Activated T-helper 1 cell treated with anti-CD3 and anti-CD28 coated beads, Interleukin-12 subunit alpha, Interleukin-12 subunit beta, Interleukin-2, Interleukin-4 antibody, amounts not matched to agents 30 ng/mL and 10 ng/mL and 1 ng/mL, durations not matched to agents 14 hours and 24 hours and 36 hours (primary cell): ENCODE measurements at regions not wholly inside any gene's neighbourhood (a gene's known extent, or its start where the extent isn't known, plus 50 kb on each side); places are given as distances from the start of the nearest gene placed in this dataset.
"Not testable (repeated sequence)": the region's sequence is repeated elsewhere in the genome, so short reads cannot be mapped to it uniquely, and the experiment has no call there.

ENCODE experiments used
- DNase-seq: peaks from one replicate; pipeline ENCODE4 v3.0.0; 2021; ENCODE audit warnings: low spot score
- H3K27ac Mint-ChIP-seq: one replicate; pipeline ENCODE4 v1.8.0; 2021; ENCODE audit warnings: mild to moderate bottlenecking, mixed read lengths
- H3K27me3 Mint-ChIP-seq: one replicate; pipeline ENCODE4 v1.8.0; 2022; ENCODE audit warnings: mild to moderate bottlenecking, moderate library complexity, mixed read lengths; ENCODE audit not compliant: insufficient read depth
- H3K36me3 Mint-ChIP-seq: one replicate; pipeline ENCODE4 v1.8.0; 2021; ENCODE audit warnings: low read depth, mixed read lengths
- H3K4me1 Mint-ChIP-seq: one replicate; pipeline ENCODE4 v1.8.0; 2021; ENCODE audit warnings: low read depth, mixed read lengths
- H3K4me3 Mint-ChIP-seq: one replicate; pipeline ENCODE4 v1.8.0; 2021; ENCODE audit warnings: mild to moderate bottlenecking, moderate library complexity, mixed read lengths
- H3K9me3 Mint-ChIP-seq: one replicate; pipeline ENCODE4 v1.8.0; 2021; ENCODE audit warnings: mixed read lengths
- intact Hi-C: fragments of 100-400 bp; cut with micrococcal nuclease; formaldehyde crosslinking; loops from one replicate; pipeline ENCODE4 v1.15.1; 2024

DNA sequence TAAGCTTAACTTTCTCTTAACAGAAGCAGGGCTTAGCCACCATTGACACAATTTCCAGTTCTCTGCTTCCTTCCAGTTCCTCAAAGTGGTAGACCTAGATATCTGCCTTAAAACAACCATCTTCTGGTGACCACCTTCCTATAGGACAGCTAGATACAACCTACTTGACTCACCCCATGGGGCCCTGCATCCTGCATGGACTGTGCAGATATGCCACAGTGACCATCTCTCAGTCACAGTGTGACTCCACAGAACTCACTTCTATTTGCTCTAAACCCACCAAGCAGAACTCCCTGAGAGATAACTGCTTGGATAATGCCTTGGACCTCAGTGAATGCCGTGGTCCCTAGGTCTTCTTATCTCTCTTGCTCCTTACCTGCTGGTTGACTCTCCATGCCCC, 621.6 kb downstream of the IQCM start:
- Mint-ChIP-seq H3K9me3 (no peaks in the 10 kb centered on the region), H3K27me3 (no peaks in the 10 kb centered on the region), H3K4me1 (no peaks in the 10 kb centered on the region), H3K27ac (no peak overlapping the region), H3K4me3 (no peak overlapping the region), H3K36me3 (no peaks in the 10 kb centered on the region)
- intact Hi-C loops, result no loop called here
- DNase-seq, result no peak

DNA sequence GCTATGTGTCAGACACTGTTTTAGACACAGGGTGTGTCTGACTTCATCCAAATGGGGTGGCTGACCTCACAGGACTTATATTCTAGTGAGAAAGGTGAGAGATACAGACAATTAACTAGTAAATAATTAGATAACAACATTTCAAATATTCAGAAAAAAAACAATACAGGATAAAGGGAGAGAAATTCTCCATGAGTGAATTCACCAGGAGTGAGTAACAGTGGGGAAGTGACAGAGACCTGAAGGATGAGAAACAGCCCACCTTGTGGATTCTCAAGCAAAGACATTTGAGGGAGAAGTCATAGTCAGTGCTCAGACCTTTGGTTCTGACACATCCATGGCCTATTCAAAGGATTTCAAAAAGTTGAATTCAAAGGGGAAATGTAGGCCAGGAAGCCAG, 627.9 kb downstream of the IQCM start:
- intact Hi-C loops, result no loop called here
- no peaks in the 10 kb centered on the region for H3K27me3 Mint-ChIP-seq

DNA sequence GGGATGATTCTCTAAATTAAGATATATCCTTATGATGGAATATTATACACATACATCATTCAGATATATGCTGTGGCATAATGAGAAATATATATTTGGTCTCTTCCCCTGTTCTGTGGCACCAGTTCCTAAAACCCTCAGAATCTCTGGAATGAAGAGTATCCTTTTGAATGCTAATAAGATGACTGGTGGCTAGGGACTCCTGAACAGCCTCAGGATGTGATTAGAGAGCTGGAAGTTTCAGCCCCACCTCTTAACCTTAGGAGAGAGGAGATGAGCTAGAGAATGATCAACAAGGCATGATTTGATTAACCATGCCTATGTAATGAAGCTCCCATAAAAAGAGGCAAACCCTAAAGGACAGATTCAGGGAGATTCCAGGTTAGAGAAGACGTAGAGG, 632.0 kb downstream of the IQCM start:
- peaks cover 3% of the 10 kb centered on the region for H3K9me3 Mint-ChIP-seq
- no peaks in the 10 kb centered on the region for H3K27me3 Mint-ChIP-seq
- DNase-seq, result no peak
- H3K27ac Mint-ChIP-seq, result no peak overlapping the region
- intact Hi-C loops, result no loop called here
- H3K4me3 Mint-ChIP-seq, result no peak overlapping the region
- H3K4me1 Mint-ChIP-seq, result no peaks in the 10 kb centered on the region
- H3K36me3 Mint-ChIP-seq, result no peaks in the 10 kb centered on the region

More for the DNA sequence above, 627.9 kb downstream of the IQCM start:
- Mint-ChIP-seq H3K27ac (no peak overlapping the region), H3K4me3 (no peak overlapping the region), H3K9me3 (no peaks in the 10 kb centered on the region), H3K4me1 (no peaks in the 10 kb centered on the region), H3K36me3 (no peaks in the 10 kb centered on the region)
- DNase-seq, result no peak

DNA sequence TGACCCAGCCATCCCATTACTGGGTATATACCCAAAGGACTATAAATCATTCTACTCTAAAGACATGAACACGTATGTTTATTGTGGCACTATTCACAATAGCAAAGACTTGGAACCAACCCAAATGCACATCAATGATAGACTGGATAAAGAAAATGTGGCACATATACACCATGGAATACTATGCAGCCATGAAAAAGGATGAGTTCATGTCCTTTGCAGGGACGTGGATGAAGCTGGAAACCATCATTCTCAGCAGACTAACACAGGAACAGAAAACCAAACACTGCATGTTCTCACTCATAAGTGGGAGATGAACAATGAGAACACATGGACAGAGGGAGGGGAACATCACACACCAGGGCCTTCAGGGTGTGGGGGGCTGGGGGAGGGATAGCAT, 634.2 kb downstream of the IQCM start:
- H3K36me3 Mint-ChIP-seq, H3K27ac Mint-ChIP-seq, H3K9me3 Mint-ChIP-seq, DNase-seq, H3K4me3 Mint-ChIP-seq, intact Hi-C loops, H3K4me1 Mint-ChIP-seq, H3K27me3 Mint-ChIP-seq: not testable (repeated sequence)

DNA sequence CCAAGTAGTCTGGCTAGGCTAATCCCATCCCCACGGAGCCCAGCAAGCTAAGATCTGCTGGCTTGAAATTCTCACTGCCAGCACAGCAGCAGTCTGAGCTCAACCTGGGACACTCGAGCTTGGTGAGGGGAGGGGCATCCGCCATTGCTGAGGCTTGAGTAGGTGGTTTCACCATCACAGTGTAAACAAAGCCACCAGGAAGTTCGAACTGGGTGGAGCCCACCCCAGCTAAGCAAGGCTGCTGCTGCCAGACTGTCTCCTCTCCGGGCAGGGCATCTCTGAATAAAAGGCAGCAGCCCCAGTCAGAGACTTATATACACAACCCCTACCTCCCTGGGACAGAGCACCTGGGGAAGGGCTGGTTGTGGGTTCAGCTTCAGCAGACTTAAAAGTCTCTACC, 639.6 kb downstream of the IQCM start:
- H3K27me3 Mint-ChIP-seq, result no peaks in the 10 kb centered on the region

DNA sequence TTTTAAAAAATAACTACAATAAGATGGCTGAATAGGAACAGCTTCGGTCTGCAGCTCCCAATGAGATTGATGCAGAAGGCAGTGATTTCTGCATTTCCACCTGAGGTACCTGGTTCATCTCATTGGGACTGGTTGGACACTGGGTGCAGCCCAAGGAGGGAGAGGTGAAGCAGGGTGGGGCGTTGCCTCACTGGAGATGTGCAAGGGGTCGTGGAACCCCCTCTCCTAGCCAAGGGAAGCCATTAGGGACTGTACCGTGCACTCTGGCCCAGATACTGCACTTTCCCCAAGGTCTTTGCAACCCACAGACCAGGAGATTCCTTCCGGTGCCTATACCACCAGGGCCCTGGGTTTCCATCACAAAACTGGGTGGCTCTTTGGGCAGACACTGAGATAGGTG, 640.1 kb downstream of the IQCM start:
- Mint-ChIP-seq H3K36me3 (no peaks in the 10 kb centered on the region), H3K9me3 (no peaks in the 10 kb centered on the region), H3K27ac (no peak overlapping the region), H3K4me3 (no peak overlapping the region), H3K27me3 (no peaks in the 10 kb centered on the region), H3K4me1 (no peaks in the 10 kb centered on the region)
- no peak for DNase-seq
- intact Hi-C loops, result no loop called here

More for the DNA sequence above, 639.6 kb downstream of the IQCM start:
- Mint-ChIP-seq H3K4me1 (no peaks in the 10 kb centered on the region), H3K4me3 (no peak overlapping the region), H3K36me3 (no peaks in the 10 kb centered on the region), H3K9me3 (peaks cover 1% of the 10 kb centered on the region), H3K27ac (no peak overlapping the region)
- intact Hi-C loops, result no loop called here
- no peak for DNase-seq

DNA sequence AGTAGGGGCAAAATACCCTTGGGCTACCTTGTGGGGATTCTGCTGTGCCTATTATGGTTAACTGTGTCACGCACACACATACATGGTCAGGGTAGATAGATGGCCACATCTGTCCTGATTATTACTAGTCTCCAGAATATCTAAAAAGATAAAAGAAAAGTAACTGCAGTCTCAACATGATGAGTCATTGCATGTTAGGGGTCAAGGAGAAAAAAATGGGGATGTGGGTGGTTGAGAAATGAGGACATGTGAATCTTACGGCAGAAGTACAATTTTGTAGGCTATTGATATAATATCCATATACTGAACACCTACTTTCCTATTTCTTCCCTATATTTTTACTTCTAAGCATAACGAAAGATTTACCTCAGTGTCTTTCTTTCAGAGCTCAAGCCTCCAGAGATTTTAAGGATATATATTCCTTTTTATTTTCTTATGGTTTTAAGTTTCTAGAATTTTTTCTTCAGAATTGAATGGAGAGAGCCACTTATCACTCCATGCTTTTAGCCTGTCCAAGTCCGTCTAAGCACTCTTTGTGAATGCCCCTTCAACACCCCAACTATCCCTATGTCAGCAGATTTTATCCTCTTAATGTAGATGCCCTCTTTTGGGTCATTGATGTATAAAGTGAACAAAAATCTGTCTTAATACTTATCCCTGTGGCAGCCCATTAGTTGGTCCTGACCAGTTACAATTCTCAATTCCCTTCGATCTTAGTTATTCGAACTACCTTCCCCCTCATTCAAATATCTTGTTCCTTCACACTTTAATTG, 642.2 kb downstream of the IQCM start:
- H3K36me3 Mint-ChIP-seq, result no peaks in the 10 kb centered on the region
- no peak overlapping the region for H3K27ac Mint-ChIP-seq
- intact Hi-C loops, result no loop called here
- no peak for DNase-seq
- H3K4me1 Mint-ChIP-seq, result no peaks in the 10 kb centered on the region
- H3K9me3 Mint-ChIP-seq, result no peaks in the 10 kb centered on the region
- H3K27me3 Mint-ChIP-seq, result no peaks in the 10 kb centered on the region
- no peak overlapping the region for H3K4me3 Mint-ChIP-seq

DNA sequence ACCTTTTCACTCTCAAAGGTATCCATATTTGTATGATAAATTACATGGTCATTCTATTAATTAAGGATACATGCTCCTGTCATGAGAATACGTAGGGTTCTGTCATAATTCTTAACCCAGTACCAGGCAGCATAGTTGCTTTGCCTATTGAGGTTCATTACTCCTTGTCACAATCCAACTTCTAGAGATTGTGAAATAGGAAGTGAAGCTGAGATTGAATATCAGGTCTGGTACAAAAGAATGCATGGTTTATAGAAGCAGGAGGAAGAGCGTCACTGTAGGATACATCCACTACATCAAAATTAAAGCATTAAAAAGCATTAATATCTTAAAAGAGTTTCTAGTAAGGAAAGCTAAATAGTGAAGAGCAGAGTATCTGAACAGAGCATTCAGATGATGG, 647.0 kb downstream of the IQCM start:
- Mint-ChIP-seq H3K4me3 (no peak overlapping the region), H3K4me1 (no peaks in the 10 kb centered on the region), H3K9me3 (no peaks in the 10 kb centered on the region), H3K27me3 (no peaks in the 10 kb centered on the region), H3K27ac (no peak overlapping the region), H3K36me3 (no peaks in the 10 kb centered on the region)
- intact Hi-C loops, result no loop called here
- DNase-seq, result no peak

DNA sequence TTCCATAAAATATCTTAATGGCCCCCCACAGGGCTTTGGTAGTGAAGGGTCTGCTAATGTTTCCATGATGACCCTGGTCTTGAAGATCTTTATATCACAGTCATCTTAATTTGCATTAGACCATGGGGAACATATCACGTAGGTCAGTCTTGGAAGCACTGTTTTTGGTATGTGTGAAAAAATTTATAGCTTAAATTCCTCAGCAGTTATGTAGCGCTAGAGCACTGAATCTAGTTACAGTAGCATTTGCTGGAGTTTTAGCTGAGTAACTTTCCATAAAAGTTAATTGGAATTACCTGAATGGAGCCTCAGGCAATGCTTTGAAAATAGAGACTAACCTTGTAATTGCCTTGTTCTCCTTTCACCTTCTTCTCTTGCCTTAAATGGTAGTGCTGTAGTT, 648.8 kb downstream of the IQCM start:
- no peaks in the 10 kb centered on the region for H3K9me3 Mint-ChIP-seq
- H3K27me3 Mint-ChIP-seq, result no peaks in the 10 kb centered on the region
- H3K27ac Mint-ChIP-seq, result no peak overlapping the region
- no peaks in the 10 kb centered on the region for H3K36me3 Mint-ChIP-seq
- no peaks in the 10 kb centered on the region for H3K4me1 Mint-ChIP-seq
- DNase-seq, result no peak
- intact Hi-C loops, result no loop called here
- no peak overlapping the region for H3K4me3 Mint-ChIP-seq

DNA sequence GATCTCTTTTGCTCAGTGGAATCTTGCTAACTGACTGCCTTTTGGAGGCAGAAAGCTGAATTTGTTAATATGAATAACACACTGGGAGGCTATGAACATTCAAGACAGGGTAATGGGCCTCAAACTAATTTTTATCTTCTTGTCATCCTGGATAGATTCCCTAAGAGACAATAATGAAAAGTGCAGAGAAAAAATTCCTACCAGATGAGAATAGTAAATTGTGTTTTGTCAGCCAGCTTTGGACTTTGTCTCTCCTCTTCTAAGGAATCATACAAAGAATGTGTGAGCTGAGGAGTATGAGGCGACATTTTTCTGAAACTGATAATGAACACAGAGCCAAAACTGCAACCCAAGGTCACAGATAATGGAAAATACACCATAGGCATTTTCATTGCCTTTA, 649.3 kb downstream of the IQCM start:
- H3K4me3 Mint-ChIP-seq, result no peak overlapping the region
- no peaks in the 10 kb centered on the region for H3K4me1 Mint-ChIP-seq
- intact Hi-C loops, result no loop called here
- H3K9me3 Mint-ChIP-seq, result no peaks in the 10 kb centered on the region
- no peak overlapping the region for H3K27ac Mint-ChIP-seq
- H3K27me3 Mint-ChIP-seq, result no peaks in the 10 kb centered on the region
- DNase-seq, result no peak
- no peaks in the 10 kb centered on the region for H3K36me3 Mint-ChIP-seq

DNA sequence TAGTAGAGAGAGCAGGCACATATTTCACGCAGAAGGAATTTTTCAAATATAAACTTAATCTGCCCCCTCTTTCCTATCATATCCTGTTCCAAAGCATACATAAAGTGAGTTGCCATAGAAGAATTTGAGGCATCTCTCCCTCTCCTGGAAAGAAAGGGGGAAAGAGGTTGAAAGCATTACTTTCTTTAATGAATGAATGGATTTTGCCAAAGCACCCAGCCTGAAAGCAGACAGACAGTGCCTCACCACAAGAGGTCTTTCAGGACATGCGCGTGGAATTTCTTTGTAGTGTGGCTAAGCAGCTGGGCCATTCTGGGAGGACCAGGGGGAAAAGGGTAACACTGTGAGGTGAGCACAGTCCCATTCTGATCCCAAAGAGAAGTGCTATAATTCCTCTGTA, 651.4 kb downstream of the IQCM start:
- intact Hi-C loops, result no loop called here
- no peak overlapping the region for H3K27ac Mint-ChIP-seq
- H3K4me3 Mint-ChIP-seq, result no peak overlapping the region
- H3K4me1 Mint-ChIP-seq, result no peaks in the 10 kb centered on the region
- H3K27me3 Mint-ChIP-seq, result no peaks in the 10 kb centered on the region
- H3K36me3 Mint-ChIP-seq, result no peaks in the 10 kb centered on the region
- no peak for DNase-seq
- no peaks in the 10 kb centered on the region for H3K9me3 Mint-ChIP-seq

DNA sequence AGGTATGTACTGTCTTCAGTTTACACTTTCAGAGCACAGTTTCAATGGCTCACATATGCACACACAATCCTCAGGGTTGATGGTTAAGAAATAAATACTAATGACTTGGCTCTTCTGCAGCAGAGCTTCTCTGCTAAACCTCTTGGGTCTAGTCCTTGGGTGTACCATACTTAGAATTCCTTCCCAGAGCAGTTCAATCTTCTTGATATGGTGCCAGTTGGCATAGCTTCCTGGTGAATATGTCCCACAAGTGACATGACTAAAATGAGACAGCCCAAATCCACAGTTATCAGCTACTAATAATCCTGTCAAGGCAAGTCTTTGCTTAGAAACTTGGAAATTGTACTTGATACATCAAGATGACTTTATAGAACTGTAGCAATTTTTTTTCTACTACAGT, 654.4 kb downstream of the IQCM start:
- no peaks in the 10 kb centered on the region for H3K4me1 Mint-ChIP-seq
- intact Hi-C loops, result no loop called here
- no peaks in the 10 kb centered on the region for H3K36me3 Mint-ChIP-seq
- DNase-seq, result no peak
- no peak overlapping the region for H3K27ac Mint-ChIP-seq
- H3K4me3 Mint-ChIP-seq, result no peak overlapping the region
- no peaks in the 10 kb centered on the region for H3K27me3 Mint-ChIP-seq
- no peaks in the 10 kb centered on the region for H3K9me3 Mint-ChIP-seq

DNA sequence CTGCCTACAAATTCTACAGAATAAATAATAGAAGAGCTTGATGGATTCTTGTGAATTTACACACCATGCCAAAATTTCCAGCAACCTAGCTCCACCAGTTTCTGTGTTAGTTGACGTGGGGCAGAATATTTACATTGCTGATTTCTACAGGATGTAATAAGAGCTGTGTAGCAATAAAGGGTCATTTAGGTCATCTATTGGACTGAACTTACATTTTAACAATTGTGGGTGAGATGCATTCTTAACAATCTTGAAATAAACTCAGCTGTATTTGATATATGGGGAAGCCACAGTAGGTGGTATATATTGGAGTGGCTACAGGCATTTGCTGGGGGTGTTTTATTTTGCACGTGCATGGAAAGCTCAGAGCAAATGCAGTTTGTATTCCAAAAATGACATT, 655.3 kb downstream of the IQCM start:
- Mint-ChIP-seq H3K36me3 (no peaks in the 10 kb centered on the region), H3K4me1 (no peaks in the 10 kb centered on the region), H3K27me3 (no peaks in the 10 kb centered on the region), H3K27ac (no peak overlapping the region), H3K9me3 (no peaks in the 10 kb centered on the region), H3K4me3 (no peak overlapping the region)
- no peak for DNase-seq
- intact Hi-C loops, result no loop called here

DNA sequence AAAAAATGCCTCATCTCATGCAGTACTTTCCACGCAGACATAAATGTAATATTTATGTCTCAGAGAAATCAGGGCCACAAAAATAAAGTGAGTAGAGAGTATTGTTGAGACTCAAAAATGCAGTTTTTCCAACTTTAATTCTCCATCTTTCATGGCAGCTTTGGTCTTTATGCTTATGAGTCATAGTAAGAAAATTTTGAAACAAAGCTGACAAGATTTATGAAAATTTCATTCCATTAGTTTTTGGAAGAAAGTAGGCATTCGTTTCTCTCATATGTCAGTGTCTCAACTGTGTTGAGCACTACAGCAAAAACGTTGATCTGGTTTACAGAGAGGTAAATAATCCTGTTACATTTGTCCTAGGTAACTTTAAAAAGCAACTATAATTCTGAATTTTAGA, 656.8 kb downstream of the IQCM start:
- no peak overlapping the region for H3K27ac Mint-ChIP-seq
- H3K9me3 Mint-ChIP-seq, result no peaks in the 10 kb centered on the region
- DNase-seq, result no peak
- no peak overlapping the region for H3K4me3 Mint-ChIP-seq
- H3K4me1 Mint-ChIP-seq, result no peaks in the 10 kb centered on the region
- H3K27me3 Mint-ChIP-seq, result no peaks in the 10 kb centered on the region
- intact Hi-C loops, result no loop called here
- no peaks in the 10 kb centered on the region for H3K36me3 Mint-ChIP-seq
